ENCODE measurements at regions not wholly inside any gene's neighbourhood (a gene's known extent, or its start where the extent isn't known, plus 50 kb on each side); places are given as distances from the start of the nearest gene placed in this dataset.

GRCh38 chr7:94095316-94096009 lies 91.3 kb upstream of the BET1 start:
- Histone ChIP-seq H3K79me2 (ENCODE audit: control insufficient read depth, insufficient read depth, low read length) (no peaks in the 10 kb centered on the region), H3K27me3 (ENCODE audit: control insufficient read depth in 2 of 2, insufficient read depth in 2 of 2, low read length in 2 of 2) (peaks cover 0 to 2% of the 10 kb centered on the region in 2 experiments), H3K9me3 (replicated peaks; ENCODE audit: control insufficient read depth, insufficient read depth, low read length) (no peaks in the 10 kb centered on the region), H3K9ac (replicated peaks; ENCODE audit: extremely low read depth, insufficient read depth, low read length) (no peak overlapping the region), H3K27ac (ENCODE audit: insufficient read depth, low read depth, low read length) (no peak overlapping the region), H4K20me1 (replicated peaks; ENCODE audit: control insufficient read depth, extremely low read depth, insufficient read depth, low read length) (no peaks in the 10 kb centered on the region), H2AFZ (ENCODE audit: low read depth, low read length) (no peak overlapping the region), H3K4me1 (ENCODE audit: control insufficient read depth, extremely low read depth, insufficient read depth, low read length) (no peaks in the 10 kb centered on the region), H3K9me1 (replicated peaks; ENCODE audit: control insufficient read depth, extremely low read depth, insufficient read depth, low read length) (no peaks in the 10 kb centered on the region), H3K4me3 (replicated peaks in 1 of 3; ENCODE audit: insufficient read depth in 1 of 3, low read depth in 1 of 3, low read length in 3 of 3) (no peak overlapping the region), H3K4me2 (ENCODE audit: insufficient read depth, low read length) (no peak overlapping the region), H3K36me3 (ENCODE audit: control insufficient read depth in 2 of 2, extremely low read depth in 1 of 2, insufficient read depth in 2 of 2, low read length in 2 of 2) (no peaks in the 10 kb centered on the region)
- POLR2A ChIA-PET, result no interaction called here
- BruUV-seq (replicated peaks), result no TSS peak
- intact Hi-C loops (cut with micrococcal nuclease) (no loop called here), dilution Hi-C loops (cut with MboI; ENCODE audit: extremely low pct_ligation_motif_present, low sequenced_read_pairs) (no loop called here)
- FAIRE-seq, result no peak
- CTCF ChIA-PET, result interaction anchor here (1.1 to 1.7 kb wide), 6 partner anchors 8 to 211 kb away, joined by 3 to 5 read pairs (median 4); no protein-coding TSS in a partner anchor
- no peak for DNase-seq (ENCODE audit: low read depth, low spot score)
- TF ChIP-seq FOS (IDR thresholded peaks at IDR 0.05; ENCODE audit: borderline replicate concordance, insufficient read depth, low read length), result no peak
- no peak for TF ChIP-seq MYC (IDR thresholded peaks at IDR 0.05; ENCODE audit: low read depth, low read length)
- no peak for TF ChIP-seq EZH2 (IDR thresholded peaks at IDR 0.05; ENCODE audit: borderline replicate concordance, low read depth, low read length, severe bottlenecking)
- TF ChIP-seq, protein P1, sequence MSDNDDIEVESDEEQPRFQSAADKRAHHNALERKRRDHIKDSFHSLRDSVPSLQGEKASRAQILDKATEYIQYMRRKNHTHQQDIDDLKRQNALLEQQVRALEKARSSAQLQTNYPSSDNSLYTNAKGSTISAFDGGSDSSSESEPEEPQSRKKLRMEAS (IDR thresholded peaks at IDR 0.05; ENCODE audit: insufficient read depth, insufficient read length), result no peak
- no peak for TF ChIP-seq POLR2AphosphoS5 (IDR thresholded peaks at IDR 0.05; ENCODE audit: insufficient read depth, low read depth, low read length)
- TF ChIP-seq POLR2A (IDR thresholded peaks at IDR 0.05; ENCODE audit: low read depth, low read length), result no peak
- TF ChIP-seq, protein P2, sequence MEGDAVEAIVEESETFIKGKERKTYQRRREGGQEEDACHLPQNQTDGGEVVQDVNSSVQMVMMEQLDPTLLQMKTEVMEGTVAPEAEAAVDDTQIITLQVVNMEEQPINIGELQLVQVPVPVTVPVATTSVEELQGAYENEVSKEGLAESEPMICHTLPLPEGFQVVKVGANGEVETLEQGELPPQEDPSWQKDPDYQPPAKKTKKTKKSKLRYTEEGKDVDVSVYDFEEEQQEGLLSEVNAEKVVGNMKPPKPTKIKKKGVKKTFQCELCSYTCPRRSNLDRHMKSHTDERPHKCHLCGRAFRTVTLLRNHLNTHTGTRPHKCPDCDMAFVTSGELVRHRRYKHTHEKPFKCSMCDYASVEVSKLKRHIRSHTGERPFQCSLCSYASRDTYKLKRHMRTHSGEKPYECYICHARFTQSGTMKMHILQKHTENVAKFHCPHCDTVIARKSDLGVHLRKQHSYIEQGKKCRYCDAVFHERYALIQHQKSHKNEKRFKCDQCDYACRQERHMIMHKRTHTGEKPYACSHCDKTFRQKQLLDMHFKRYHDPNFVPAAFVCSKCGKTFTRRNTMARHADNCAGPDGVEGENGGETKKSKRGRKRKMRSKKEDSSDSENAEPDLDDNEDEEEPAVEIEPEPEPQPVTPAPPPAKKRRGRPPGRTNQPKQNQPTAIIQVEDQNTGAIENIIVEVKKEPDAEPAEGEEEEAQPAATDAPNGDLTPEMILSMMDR (IDR thresholded peaks at IDR 0.05; ENCODE audit: extremely low read depth in 1 of 2, insufficient read depth in 1 of 2, low read depth in 1 of 2, low read length in 2 of 2), result no peak
- TF ChIP-seq GATA2 (IDR thresholded peaks at IDR 0.05; ENCODE audit: insufficient read depth, insufficient read length, low read depth, low read length), result no peak
- no peak for TF ChIP-seq JUN (IDR thresholded peaks at IDR 0.05; ENCODE audit: borderline replicate concordance, insufficient read depth, insufficient read length, low read depth)
